HepG2 (cell line): ENCODE measurements at regions not wholly inside any gene's neighbourhood (a gene's known extent, or its start where the extent isn't known, plus 50 kb on each side); places are given as distances from the start of the nearest gene placed in this dataset.

Experiments used
- ARID4A ChIP-seq: sonication (generic); formaldehyde crosslinking; IDR thresholded peaks from 2 replicates; pipeline ENCODE4 v1.5.0; 2020; ENCODE audit warnings: mild to moderate bottlenecking, missing genetic modification reagents, borderline replicate concordance
- ATF5 ChIP-seq: sonication (generic); formaldehyde crosslinking; IDR thresholded peaks from 2 replicates; pipeline ENCODE4 v1.4.0; 2020; ENCODE audit warnings: mild to moderate bottlenecking, low read depth, missing genetic modification reagents
- KLF15 ChIP-seq: sonication (generic); formaldehyde crosslinking; IDR thresholded peaks from 2 replicates; pipeline ENCODE4 v1.8.1; 2023; ENCODE audit warnings: borderline replicate concordance, mild to moderate bottlenecking, inconsistent platforms, missing genetic modification reagents, mixed read lengths
- MIER3 ChIP-seq: IDR thresholded peaks from 2 replicates; pipeline ENCODE4 v1.6.1; 2016; ENCODE audit warnings: missing compliant biosample characterization, borderline replicate concordance
- MNT ChIP-seq: fragments of 450-650 bp; IDR thresholded peaks from 2 replicates; pipeline ENCODE4 v1.6.1; 2016
- PHF20 ChIP-seq: sonication (generic); formaldehyde crosslinking; IDR thresholded peaks from 2 replicates; pipeline ENCODE4 v1.5.0; 2020; ENCODE audit warnings: mild to moderate bottlenecking, missing genetic modification reagents
- RORA ChIP-seq: sonication (generic); formaldehyde crosslinking; IDR thresholded peaks from 2 replicates; pipeline ENCODE4 v1.5.0; 2020; ENCODE audit warnings: mild to moderate bottlenecking, missing genetic modification reagents, moderate library complexity
- SOX5 ChIP-seq: IDR thresholded peaks from 2 replicates; pipeline ENCODE4 v1.6.1; 2016; ENCODE audit warnings: borderline replicate concordance
- SRF ChIP-seq: IDR thresholded peaks from 2 replicates; pipeline ENCODE4 v1.6.1; 2011; ENCODE audit warnings: mild to moderate bottlenecking, low read depth, low read length, moderate library complexity
- ZBTB7B ChIP-seq: sonication (generic); formaldehyde crosslinking; IDR thresholded peaks from 2 replicates; pipeline ENCODE4 v1.4.0; 2020; ENCODE audit warnings: missing genetic modification reagents
- ZNF296 ChIP-seq: sonication (generic); formaldehyde crosslinking; conservative IDR thresholded peaks from 2 replicates; pipeline ENCODE4 v1.5.0; 2020; ENCODE audit warnings: mild to moderate bottlenecking, missing genetic modification reagents
- ZNF317 ChIP-seq: sonication (generic); formaldehyde crosslinking; IDR thresholded peaks from 2 replicates; pipeline ENCODE4 v1.5.0; 2020; ENCODE audit warnings: mild to moderate bottlenecking, missing genetic modification reagents
- ZNF33A ChIP-seq: sonication (generic); formaldehyde crosslinking; IDR thresholded peaks from 2 replicates; pipeline ENCODE4 v1.5.1; 2020; ENCODE audit warnings: missing genetic modification reagents, mild to moderate bottlenecking, moderate library complexity, borderline replicate concordance
- ZNF496 ChIP-seq: sonication (generic); formaldehyde crosslinking; IDR thresholded peaks from 2 replicates; pipeline ENCODE4 v1.8.1; 2023; ENCODE audit warnings: mild to moderate bottlenecking, moderate library complexity, missing genetic modification reagents; ENCODE audit not compliant: insufficient replicate concordance
- ZNF598 ChIP-seq: sonication (generic); formaldehyde crosslinking; IDR thresholded peaks from 2 replicates; pipeline ENCODE4 v1.5.1; 2020; ENCODE audit warnings: mild to moderate bottlenecking, missing genetic modification reagents, borderline replicate concordance
- ZSCAN29 ChIP-seq: sonication (generic); formaldehyde crosslinking; conservative IDR thresholded peaks from 2 replicates; pipeline ENCODE4 v1.4.0; 2020; ENCODE audit warnings: mild to moderate bottlenecking, missing genetic modification reagents
- TF ChIP-seq, protein P1 (sequence below): sonication (generic); formaldehyde crosslinking; IDR thresholded peaks from 2 replicates; pipeline ENCODE4 v1.5.1; 2020; ENCODE audit warnings: missing genetic modification reagents, mild to moderate bottlenecking, borderline replicate concordance
- TF ChIP-seq, protein P2 (sequence below): sonication (generic); formaldehyde crosslinking; IDR thresholded peaks from 2 replicates; pipeline ENCODE4 v1.5.1; 2020; ENCODE audit warnings: mild to moderate bottlenecking, missing genetic modification reagents, moderate library complexity

DNA sequence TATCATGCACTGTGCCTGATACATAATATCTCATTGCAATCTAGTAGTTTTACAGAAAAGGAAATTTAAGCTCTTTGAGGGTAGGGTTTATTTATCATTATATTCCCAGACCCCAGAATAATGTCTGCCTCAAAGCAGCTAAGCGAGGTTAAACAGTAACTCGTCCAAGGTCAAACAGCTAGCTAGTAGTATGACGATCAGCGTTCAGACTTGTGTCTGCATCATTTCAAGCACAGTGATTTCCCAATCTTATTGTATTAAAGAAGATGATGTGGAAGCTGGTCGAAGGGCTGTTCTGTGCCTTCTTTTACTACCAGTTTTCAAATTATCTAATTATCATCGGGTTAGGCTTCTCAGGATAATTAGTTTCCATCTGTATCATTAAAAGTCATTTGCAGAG lies 55.1 kb upstream of the NFIB start (continued):
- no peak for TF ChIP-seq ZNF598 (CRISPR knock-in tag)
- TF ChIP-seq MNT: no peak
- no peak for TF ChIP-seq ZNF33A
- TF ChIP-seq MIER3: no peak
- TF ChIP-seq ATF5 (CRISPR knock-in tag): no peak
- no peak for TF ChIP-seq ZNF296 (CRISPR knock-in tag)
- no peak for TF ChIP-seq RORA (CRISPR knock-in tag)
- TF ChIP-seq, protein P1, sequence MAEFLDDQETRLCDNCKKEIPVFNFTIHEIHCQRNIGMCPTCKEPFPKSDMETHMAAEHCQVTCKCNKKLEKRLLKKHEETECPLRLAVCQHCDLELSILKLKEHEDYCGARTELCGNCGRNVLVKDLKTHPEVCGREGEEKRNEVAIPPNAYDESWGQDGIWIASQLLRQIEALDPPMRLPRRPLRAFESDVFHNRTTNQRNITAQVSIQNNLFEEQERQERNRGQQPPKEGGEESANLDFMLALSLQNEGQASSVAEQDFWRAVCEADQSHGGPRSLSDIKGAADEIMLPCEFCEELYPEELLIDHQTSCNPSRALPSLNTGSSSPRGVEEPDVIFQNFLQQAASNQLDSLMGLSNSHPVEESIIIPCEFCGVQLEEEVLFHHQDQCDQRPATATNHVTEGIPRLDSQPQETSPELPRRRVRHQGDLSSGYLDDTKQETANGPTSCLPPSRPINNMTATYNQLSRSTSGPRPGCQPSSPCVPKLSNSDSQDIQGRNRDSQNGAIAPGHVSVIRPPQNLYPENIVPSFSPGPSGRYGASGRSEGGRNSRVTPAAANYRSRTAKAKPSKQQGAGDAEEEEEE: no peak
- TF ChIP-seq, protein P2, sequence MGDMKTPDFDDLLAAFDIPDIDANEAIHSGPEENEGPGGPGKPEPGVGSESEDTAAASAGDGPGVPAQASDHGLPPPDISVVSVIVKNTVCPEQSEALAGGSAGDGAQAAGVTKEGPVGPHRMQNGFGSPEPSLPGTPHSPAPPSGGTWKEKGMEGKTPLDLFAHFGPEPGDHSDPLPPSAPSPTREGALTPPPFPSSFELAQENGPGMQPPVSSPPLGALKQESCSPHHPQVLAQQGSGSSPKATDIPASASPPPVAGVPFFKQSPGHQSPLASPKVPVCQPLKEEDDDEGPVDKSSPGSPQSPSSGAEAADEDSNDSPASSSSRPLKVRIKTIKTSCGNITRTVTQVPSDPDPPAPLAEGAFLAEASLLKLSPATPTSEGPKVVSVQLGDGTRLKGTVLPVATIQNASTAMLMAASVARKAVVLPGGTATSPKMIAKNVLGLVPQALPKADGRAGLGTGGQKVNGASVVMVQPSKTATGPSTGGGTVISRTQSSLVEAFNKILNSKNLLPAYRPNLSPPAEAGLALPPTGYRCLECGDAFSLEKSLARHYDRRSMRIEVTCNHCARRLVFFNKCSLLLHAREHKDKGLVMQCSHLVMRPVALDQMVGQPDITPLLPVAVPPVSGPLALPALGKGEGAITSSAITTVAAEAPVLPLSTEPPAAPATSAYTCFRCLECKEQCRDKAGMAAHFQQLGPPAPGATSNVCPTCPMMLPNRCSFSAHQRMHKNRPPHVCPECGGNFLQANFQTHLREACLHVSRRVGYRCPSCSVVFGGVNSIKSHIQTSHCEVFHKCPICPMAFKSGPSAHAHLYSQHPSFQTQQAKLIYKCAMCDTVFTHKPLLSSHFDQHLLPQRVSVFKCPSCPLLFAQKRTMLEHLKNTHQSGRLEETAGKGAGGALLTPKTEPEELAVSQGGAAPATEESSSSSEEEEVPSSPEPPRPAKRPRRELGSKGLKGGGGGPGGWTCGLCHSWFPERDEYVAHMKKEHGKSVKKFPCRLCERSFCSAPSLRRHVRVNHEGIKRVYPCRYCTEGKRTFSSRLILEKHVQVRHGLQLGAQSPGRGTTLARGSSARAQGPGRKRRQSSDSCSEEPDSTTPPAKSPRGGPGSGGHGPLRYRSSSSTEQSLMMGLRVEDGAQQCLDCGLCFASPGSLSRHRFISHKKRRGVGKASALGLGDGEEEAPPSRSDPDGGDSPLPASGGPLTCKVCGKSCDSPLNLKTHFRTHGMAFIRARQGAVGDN (CRISPR knock-in tag): no peak
- no peak for TF ChIP-seq ZBTB7B (CRISPR knock-in tag)
- TF ChIP-seq SRF: no peak
- no peak for TF ChIP-seq ZSCAN29 (CRISPR knock-in tag)
- TF ChIP-seq PHF20: no peak
- TF ChIP-seq ARID4A: no peak
- no peak for TF ChIP-seq ZNF496 (CRISPR knock-in tag)
- TF ChIP-seq ZNF317 (CRISPR knock-in tag): no peak
- TF ChIP-seq KLF15 (CRISPR knock-in tag): no peak
- TF ChIP-seq SOX5 (CRISPR knock-in tag): peak; percentile 10; the same call in 1 of the 2 replicates
